Stimulated activated CD4-positive, alpha-beta T cell treated with anti-CD3 and anti-CD28 coated beads, Interleukin-12 subunit alpha, Interleukin-12 subunit beta, amount 100 ng/mL, for 24 hours (primary cell): ENCODE measurements at regions not wholly inside any gene's neighbourhood (a gene's known extent, or its start where the extent isn't known, plus 50 kb on each side); places are given as distances from the start of the nearest gene placed in this dataset.

Experiments
- DNase-seq, 2 experiments: peaks; one replicate each; pipeline ENCODE4 v3.0.0-alpha.2; 2020; ENCODE audit warnings: low read depth in 2 of 2

DNA sequence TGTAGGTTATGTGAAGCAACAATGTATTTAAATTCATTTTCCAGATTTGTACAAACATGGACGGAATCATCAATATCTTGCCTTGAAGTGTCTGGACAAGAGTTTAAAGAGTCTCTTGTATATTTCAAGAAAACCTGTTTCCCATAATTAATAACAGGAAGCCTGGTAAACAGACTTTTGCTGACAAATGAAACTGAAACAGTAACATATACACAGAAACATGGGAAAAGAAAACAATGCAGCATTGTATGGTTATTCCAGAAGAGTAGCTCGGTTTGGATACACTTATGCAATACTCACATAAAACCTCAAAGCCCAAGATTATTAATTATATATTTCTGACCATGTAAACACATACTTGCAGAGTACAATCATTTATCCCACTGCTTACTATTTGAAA, 265.5 kb downstream of the PTPRC start:
- no peak for DNase-seq

DNA sequence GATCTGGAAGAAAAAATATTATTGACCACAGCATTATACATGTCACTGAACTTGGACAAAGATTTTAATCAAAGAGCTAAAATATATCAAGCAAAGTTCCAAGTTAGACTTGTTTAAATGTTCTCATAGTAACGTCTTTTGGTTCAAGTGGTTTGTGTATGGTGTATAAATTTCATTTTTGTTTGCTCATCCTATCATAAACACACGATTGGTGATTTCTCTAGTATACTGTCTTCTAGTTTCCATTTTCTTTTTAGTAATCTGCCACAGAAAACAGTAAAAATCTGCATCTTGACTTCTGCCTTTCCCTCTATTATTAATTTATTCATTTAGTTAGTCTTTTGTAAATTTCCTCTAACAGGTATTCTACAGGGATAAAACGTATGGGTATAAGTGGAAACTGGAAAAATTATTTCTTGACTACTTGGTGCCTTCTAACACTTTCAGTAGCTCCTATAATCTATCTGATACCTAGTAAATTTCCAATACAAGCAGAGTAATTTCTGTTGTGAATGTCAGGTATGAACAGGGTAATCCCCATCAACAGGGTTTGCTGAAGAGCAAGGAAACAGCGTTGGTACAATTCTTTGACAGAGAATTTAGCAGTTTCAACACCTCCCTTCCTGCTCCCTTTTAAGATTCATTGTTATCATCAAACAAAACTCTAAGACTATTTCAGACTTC, 268.0 kb downstream of the PTPRC start:
- DNase-seq, result no peak

DNA sequence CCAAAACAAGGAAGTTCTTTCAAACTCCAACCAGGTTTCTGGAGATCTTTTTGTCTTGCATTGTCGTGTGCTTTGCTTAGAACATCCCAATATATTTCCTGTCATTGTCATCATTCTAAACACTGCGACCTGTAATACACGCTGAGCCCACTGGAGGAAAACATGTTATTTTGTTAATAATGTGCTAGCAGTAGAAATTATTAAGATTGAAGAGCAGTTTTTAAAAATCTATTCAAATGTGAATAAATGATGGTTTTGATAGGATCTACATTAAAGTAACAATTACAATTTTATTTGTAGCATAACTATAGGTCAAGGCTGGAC, 268.5 kb downstream of the PTPRC start:
- no peak for DNase-seq

DNA sequence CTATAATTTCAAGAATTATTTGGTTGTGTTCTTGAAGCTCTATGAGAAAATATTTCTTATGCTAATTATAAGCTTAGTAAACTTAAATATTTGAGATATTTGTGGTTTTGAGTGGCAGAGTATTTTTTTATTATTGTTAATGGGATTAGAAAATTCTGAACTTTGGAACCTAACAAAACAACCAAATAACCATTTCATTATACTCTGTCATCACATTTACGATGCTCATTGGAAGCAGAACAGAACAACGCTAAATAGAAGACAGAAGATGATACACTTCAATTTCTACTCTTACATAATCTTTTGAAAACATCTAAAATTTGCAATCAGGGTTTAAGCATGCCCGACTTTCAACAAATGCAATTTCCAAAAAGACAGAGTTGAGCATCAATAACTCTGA, 270.2 kb downstream of the PTPRC start:
- no peak for DNase-seq

DNA sequence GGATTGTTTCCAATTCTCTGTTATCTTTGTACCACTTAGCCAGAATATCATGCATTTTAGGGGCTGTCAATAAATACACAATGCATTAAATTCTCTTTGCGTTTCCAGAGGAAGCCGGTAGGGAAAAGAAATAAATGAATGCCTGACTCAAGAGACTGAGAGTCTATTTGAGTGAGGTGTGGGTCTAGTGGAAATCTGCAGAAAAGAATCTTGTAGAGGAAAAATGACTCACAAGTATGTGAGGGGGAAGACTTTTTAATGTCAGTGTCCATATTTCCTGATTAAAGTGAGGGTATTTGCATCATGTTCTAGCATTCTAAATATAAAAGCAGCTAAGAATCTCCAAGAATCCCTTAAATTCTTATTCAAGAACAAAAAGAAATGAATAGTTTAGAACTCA, 271.1 kb downstream of the PTPRC start:
- no peak for DNase-seq

DNA sequence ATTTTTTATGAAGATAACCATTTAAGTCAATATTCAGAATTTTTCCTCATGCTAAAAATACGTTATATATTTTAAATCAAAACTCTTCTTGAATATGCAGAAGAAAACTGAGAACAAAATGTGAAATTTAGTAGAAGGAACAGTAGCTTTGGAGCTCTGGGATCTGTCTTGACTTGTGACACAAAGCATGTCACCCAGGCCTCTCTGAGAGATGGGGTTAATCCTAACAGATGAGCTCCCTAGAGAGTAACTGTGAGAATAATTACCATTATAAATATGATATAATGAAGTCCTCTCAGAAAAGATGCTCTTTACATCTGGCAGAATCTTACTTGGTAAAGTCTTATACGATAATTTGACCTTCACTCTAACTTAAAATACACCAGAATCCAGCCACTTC, 272.0 kb downstream of the PTPRC start:
- DNase-seq, result no peak

DNA sequence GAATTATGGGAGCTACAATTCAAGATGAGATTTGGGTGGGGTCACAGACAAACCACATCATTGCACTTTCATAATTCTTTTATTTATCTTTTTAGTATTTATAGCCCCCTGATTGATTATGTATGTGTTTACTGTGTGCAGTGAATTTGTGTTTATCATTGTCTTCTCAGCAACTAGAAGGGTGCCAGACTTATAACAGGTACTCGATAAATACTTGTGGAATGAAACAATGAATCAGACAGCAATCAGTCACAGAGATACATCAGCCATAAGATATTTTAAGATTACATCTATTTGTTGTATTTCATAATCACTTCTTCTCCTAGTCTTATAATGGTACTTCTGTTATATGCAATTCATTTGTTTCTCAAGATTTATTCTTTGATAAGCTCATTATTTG, 273.2 kb downstream of the PTPRC start:
- DNase-seq, result no peak

DNA sequence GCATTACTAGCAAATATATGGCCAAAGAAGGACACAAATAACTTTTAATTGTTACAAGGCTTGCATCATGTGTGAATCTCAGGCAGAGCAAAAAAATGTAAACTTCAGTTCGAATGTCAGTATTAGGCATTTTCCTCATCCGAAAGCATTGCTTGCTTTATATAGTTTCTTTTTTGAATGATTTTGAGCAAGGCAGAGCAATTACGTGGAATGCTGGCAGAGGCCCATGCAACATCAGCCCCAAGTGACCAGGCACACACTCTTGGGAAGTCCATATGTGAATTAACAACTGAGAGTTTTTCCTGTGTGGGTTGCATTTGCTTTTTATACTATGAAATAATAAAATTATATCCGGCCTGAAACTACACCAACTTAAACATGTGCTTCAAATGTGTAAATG, 274.8 kb downstream of the PTPRC start:
- DNase-seq, result no peak

DNA sequence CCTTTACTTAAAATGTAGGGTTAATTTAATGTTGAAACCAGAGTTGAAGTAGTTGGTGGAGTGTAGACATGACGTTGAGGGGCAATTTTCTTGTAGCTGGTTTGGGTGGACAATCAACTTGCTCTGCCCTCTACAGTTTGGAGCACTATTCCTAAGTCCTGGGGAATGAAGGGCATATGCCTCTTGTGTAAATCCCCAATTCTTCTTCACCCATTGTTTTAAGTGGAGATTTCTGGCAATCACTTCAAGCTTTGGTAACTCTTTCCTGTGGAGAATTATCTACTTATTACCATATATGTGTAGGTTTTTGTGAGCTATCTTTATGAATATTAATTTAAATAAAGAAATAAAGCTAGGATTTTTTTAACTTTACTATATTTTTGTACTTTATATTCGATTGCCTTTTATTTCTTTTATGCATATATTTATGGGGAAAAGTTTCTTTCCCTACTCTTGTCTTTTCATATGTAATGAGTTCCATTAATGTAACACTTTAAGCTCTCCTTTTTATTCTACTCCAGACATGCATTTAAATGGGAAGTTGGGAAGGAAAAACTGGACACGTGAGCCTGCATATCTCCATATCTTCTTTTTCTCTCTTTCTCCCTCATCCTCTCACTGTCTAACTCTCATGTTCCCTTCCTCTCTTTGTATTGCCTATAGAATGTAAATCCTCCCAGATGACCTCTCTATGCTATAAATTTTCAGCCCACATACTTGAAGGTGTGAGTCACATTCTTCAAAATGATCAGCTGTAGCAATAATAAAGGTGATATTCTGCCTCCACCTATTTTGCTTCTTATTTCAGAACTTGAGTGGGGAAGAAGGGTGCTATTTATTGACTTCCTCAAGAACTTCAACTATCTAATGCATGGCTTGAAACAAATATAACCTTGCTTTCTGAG, 276.7 kb downstream of the PTPRC start:
- DNase-seq, result no peak

DNA sequence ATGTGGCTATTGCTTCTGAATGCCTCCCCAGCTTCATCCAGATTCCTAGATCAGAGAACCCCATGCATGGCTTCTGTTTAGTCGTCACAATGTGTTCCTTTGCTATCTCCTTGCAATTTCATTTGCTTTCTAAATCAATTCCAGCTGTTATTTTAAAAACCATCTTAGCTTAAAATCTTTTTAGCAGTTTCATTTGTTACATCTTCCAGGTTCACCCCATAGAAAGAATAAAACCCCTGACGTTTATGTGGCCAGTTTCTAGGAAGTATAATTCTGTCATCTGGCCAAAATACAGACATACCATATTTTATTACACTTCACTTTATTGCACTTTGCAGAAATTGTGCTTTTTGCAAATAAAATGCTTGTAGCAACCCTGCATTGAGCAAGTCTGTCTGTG, 278.4 kb downstream of the PTPRC start:
- no peak for DNase-seq

DNA sequence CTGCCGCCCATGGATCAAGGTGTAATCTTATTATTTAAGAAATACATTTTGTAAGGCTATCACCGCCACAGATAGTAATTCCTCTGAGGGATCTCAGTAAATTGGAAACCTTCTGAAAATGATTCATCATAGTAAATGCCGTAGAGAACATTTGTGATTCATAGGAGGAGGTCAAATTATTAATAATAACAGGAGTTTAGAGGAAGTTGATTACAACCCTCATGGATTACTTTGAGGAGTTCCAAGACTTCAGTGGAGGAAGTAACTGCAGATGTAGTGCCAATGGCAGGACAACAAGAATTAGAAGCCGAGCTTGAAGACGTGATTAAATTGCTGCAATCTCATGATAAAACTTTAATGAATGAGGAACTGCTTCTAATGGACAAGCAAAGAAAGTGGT, 280.1 kb downstream of the PTPRC start:
- DNase-seq, result no peak

DNA sequence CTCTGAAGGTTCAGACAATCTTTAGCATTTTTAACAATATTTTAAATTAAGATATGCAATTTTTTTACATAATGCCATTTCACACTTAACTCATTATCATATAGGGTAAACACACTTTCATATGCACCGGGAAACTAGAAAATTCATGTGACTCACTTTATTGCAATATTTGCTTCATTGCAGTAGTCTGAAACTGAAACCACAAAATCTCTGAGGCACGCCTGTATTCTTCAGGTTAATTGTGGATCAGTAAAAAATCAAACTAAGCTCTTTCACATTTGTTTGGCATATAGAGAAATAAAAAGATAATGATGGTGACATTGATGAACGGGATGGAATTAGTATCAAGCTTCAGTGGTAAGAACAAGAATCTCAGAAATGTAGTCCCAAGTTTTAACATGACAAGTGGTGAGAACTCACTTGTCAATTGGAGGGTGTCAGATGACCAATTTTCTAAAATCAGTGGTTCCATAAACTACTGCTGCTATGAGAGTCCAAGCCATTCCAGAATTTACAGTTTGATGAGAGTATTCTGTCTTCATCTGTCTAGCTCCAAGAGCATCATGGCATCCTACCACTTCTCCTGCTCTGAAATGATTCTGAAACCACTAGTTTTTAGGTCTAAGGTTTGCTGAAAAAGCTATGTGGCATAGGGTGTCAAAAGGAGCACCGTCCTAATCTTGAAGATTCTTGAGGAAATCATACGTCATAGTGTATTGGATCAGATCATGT, 281.0 kb downstream of the PTPRC start:
- no peak for DNase-seq

DNA sequence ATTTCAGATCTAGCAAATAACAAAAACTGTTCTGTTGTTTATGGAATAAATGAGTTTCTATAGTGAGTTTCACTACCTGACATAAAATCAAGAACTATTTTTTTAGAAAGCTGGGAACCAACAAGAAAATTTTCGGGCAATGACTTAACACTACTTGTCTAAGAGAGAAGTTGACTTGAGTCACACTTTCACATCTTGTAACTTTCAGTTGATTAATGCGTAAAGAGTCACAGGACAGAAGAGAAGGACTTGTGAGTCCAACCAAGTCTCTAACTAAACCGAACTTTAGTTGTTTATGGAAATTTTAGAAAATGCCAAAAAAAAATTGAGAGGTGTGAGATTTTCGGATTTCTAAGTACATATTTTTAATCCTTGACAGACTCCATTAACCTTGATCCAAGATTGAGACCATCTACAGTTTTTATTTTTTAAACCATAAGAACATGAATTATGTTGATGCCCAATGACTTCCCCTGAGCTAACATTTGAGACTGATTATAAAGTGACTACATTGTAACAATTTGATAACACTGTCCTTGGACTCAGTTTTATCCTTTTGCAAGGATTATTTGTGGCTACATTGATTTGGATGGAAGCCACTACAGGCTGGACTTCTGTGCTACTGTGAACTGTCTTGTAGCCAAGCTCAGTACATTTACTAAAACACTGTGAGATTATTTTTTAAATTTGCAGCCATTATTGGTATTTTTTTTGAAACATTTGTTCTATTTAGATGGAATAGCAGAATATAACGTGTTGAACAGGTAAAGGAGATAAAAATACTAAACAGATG, 284.0 kb downstream of the PTPRC start:
- DNase-seq, result no peak

DNA sequence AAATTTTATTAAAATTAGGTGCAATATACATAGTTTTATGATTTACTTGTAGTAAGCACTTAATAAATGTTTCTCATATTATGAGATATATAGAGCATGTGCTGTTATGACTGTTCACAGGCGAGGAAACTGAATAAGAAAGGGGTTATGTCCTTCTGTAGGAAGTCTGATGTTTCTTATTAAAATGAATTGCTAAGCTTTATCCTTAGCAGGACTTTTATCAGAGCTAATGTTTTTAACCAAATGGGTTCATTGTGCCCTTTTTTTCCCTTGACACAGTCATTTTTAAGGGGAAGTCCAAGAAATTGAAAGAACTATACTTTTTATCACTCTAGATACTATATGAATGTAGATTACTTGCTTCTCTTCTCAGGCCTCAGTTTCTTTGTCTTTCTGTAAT, 285.2 kb downstream of the PTPRC start:
- DNase-seq, result no peak

DNA sequence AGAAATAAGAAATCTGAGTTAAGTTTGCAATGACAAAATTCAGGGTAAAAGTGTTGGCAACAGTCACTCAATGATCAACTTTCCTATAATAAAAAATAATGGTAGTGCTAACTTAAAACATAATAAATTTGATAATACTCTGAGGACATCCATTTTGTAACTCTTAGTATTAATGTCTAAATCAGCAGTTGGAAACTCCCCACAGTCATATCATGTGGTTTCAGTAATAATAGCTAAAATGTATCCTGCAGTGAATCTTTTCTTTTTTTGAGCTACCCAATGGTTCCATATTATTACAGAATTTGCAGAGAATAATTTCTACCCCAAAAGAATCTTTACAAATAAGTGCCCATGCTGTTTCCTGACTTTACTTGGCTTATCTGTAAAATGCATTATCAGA, 286.7 kb downstream of the PTPRC start:
- DNase-seq, result no peak

DNA sequence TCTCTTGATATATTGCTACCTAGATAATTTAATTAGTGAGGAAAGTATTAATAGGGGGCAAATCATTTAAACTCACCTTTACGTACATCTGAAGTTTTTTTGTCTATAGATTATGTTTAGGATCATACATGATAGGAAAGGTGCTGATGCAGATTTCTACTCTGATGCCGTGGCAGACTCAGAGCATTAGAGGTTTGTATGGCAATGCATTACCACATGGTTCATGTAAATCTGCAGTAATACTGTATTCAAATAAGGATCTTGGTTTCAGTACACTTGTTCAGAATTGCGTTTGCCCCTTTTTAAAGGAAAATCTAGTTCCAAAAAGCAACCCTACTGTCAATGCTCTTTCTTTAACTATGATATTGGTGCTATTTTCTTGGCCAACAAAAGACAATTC, 288.3 kb downstream of the PTPRC start:
- DNase-seq, result no peak

DNA sequence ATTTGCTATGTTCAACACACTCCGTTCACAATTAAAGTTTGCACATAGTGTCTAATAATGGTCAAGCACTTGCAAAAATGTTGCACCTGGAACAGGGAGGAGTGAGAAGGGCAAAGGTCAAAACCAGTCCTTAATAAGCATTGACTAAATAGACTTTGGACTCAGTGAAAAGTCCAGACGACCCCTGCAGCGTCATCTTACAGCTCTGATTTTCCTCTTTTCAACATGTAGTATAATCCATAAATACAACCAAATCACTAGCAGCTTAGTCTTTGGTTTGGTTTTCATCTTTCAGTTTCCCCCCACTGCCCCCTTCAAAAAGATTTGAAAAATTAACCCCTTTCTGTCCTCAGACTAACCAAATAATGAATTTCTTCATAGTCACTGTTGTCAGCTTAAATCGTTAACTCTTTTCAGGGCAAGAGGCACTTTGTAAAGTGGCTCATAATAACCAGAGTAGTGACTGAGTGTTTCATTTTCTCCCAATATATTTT, 290.3 kb downstream of the PTPRC start:
- no peak for DNase-seq

DNA sequence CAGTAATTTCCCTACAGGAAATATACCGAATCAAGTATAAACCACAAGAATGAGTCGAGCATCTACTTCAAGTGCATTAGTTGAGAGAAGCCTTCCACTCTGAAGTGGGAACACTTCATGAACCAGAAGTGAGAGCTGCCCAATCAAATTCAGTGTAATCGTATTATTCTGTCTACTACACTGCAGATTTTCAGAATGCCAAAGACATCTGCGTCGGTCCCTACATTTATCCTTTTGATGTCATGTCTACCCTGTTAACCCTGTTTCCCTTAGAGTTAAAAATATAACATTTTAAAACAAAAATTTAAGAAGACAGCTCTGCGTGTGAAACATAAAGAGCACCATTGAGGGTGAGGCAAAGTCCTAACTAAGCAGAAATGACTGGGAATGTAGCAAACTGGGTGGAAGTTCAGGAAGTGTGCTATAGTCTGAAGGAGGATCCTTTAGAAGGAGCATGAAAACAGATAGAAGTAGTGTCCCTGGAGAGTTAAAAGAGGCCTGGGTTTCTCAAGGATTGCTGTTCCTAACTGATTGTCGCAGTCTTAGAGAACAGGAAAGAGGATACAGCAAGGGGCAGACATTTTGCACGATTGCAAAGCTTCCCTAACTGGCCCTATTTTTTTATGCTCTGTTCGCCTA, 291.2 kb downstream of the PTPRC start:
- no peak for DNase-seq

DNA sequence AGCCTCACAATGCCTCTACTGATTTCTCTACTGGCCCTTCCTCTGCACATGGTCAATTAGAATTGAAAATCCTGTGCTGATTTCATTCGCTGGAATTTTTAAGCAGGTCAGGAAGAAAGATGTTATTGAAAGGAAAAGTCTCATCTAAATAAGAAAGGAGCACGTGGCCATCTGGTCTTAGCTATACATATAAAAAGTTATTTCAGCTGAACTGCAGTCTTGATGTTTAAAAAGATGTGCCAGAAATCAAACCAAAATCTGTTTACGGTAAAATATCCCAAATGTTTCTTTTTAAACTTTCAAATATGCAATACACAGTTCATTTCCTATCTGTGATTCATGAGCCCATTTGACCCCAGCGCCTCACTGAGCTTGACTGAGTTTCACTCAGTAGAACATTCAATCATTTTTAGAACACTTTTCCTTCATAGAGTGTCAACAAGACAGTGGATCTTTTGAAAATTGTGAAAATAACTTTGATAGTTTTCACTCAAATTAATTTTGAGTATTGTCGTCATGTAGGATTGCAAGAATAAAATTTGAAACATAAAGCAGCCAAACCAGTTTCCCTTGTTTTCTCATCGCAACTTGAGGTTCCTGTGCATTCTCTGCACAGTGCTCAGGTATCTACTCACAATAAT, 293.6 kb downstream of the PTPRC start:
- DNase-seq, result no peak

DNA sequence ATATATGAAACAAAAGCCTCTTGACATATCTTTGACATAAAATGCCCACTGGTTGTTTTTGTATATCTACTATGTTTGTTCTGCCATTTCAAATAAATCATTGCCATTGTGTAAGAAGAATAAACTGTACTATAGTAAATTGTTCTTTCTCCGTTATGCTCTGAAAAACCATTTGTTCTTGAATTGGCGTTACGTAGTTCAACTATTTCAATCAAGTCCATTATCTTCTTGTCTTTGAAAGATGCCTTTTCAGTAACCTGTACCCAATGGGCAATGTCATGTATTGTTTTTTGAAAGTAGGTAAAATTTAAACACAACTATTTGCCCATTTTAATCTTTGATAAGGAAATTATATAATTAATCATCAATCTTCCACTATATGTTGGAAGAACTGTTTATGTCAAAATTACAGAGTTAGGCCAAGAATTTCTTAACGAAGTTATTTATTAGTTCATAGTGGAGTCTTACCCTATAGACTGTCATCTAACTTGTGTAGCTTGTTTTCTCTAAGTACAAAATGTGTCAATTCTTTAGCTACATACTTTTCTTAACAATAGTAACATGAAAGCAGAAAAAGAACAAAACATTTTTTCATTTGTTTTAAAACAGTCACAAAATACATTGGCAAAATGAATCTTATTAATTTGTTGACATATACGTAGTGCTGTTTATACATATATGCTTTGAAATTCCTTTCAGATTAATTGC, 294.8 kb downstream of the PTPRC start:
- DNase-seq, result no peak
